Lower lobe of right lung (tissue), 2 donors: ENCODE measurements at regions not wholly inside any gene's neighbourhood (a gene's known extent, or its start where the extent isn't known, plus 50 kb on each side); places are given as distances from the start of the nearest gene placed in this dataset.

Experiments
- ATAC-seq, 2 donors: fragments of 200-7000 bp; cut with Tn5 transposase; one replicate each; pipeline ENCODE4 v1.9.1; 2020 to 2022; ENCODE audit warnings: mild to moderate bottlenecking in 2 of 2, moderate library complexity in 2 of 2
- DNase-seq: peaks from one replicate; pipeline ENCODE4 v3.0.0-alpha.2; 2020
- H3K27ac ChIP-seq: fragments of 200-600 bp; one replicate; pipeline ENCODE4 v1.8.0; 2022
- H3K27me3 ChIP-seq: fragments of 200-600 bp; one replicate; pipeline ENCODE4 v1.8.0; 2022; ENCODE audit warnings: low read depth
- H3K36me3 ChIP-seq: fragments of 200-600 bp; one replicate; pipeline ENCODE4 v1.8.0; 2022; ENCODE audit warnings: mild to moderate bottlenecking
- H3K4me1 ChIP-seq: fragments of 200-600 bp; one replicate; pipeline ENCODE4 v1.8.0; 2022
- H3K4me3 ChIP-seq: fragments of 200-600 bp; one replicate; pipeline ENCODE4 v1.8.0; 2022; ENCODE audit warnings: mild to moderate bottlenecking
- H3K9me3 ChIP-seq: fragments of 200-600 bp; one replicate; pipeline ENCODE4 v1.8.0; 2022
- CTCF ChIP-seq: fragments of 200-600 bp; IDR thresholded peaks from one replicate; pipeline ENCODE4 v1.8.0; 2022; ENCODE audit warnings: antibody characterized with exemption, mild to moderate bottlenecking
- intact Hi-C: fragments of 100-400 bp; cut with DNase I; formaldehyde crosslinking; loops from one replicate; pipeline ENCODE4 v1.11.0; 2022
- donor health status: DM: no; HTN: yes; CAD: no; lungs with severe emphysema.

GRCh38 chr5:26662806-26663360 is 375.5 kb downstream of the CDH9 start:
- H3K27ac ChIP-seq = no peak overlapping the region
- no peak for TF ChIP-seq CTCF
- no peaks in the 10 kb centered on the region for H3K4me1 ChIP-seq
- H3K36me3 ChIP-seq = no peaks in the 10 kb centered on the region
- DNase-seq (no peak), ATAC-seq (no peak)
- H3K4me3 ChIP-seq = no peak overlapping the region
- intact Hi-C loops = no loop called here
- H3K27me3 ChIP-seq = no peaks in the 10 kb centered on the region
- H3K9me3 ChIP-seq = no peaks in the 10 kb centered on the region

- TF ChIP-seq CTCF = no peak
- DNase-seq (no peak), ATAC-seq (no peak)
- Histone ChIP-seq H3K27ac (no peak overlapping the region), H3K4me1 (no peaks in the 10 kb centered on the region), H3K36me3 (no peaks in the 10 kb centered on the region), H3K27me3 (no peaks in the 10 kb centered on the region), H3K9me3 (no peaks in the 10 kb centered on the region), H3K4me3 (no peak overlapping the region)
- intact Hi-C loops = no loop called here
These were observed 378.3 kb downstream of the CDH9 start for GRCh38 chr5:26660116-26660515.

- Histone ChIP-seq H3K27me3 (no peaks in the 10 kb centered on the region), H3K27ac (no peak overlapping the region), H3K4me1 (no peaks in the 10 kb centered on the region), H3K4me3 (no peak overlapping the region), H3K9me3 (no peaks in the 10 kb centered on the region), H3K36me3 (no peaks in the 10 kb centered on the region)
- no peak for TF ChIP-seq CTCF
- no peak for DNase-seq
- ATAC-seq = no peak
- intact Hi-C loops = no loop called here
These were observed 389.4 kb downstream of the CDH9 start for GRCh38 chr5:26649000-26649399.

GRCh38 chr5:26647781-26648180 is 390.6 kb downstream of the CDH9 start:
- H3K27ac ChIP-seq = no peak overlapping the region
- no peaks in the 10 kb centered on the region for H3K9me3 ChIP-seq
- no peaks in the 10 kb centered on the region for H3K27me3 ChIP-seq
- no peak for TF ChIP-seq CTCF
- H3K4me3 ChIP-seq = no peak overlapping the region
- ATAC-seq = no peak
- intact Hi-C loops = no loop called here
- no peaks in the 10 kb centered on the region for H3K36me3 ChIP-seq
- no peak for DNase-seq
- H3K4me1 ChIP-seq = no peaks in the 10 kb centered on the region

GRCh38 chr5:26645659-26646058 is 392.7 kb downstream of the CDH9 start:
- DNase-seq = no peak
- Histone ChIP-seq H3K4me1 (no peaks in the 10 kb centered on the region), H3K4me3 (no peak overlapping the region), H3K36me3 (no peaks in the 10 kb centered on the region), H3K27ac (no peak overlapping the region), H3K27me3 (no peaks in the 10 kb centered on the region), H3K9me3 (no peaks in the 10 kb centered on the region)
- no peak for TF ChIP-seq CTCF
- no peak for ATAC-seq
- intact Hi-C loops = no loop called here

GRCh38 chr5:26641492-26641891 is 396.9 kb downstream of the CDH9 start:
- Histone ChIP-seq H3K4me1 (no peaks in the 10 kb centered on the region), H3K4me3 (no peak overlapping the region), H3K9me3 (no peaks in the 10 kb centered on the region), H3K27me3 (no peaks in the 10 kb centered on the region), H3K27ac (no peak overlapping the region), H3K36me3 (no peaks in the 10 kb centered on the region)
- intact Hi-C loops = no loop called here
- no peak for TF ChIP-seq CTCF
- ATAC-seq (no peak), DNase-seq (no peak)
